Thymus (tissue), 11 donors: ENCODE measurements at regions not wholly inside any gene's neighbourhood (a gene's known extent, or its start where the extent isn't known, plus 50 kb on each side); places are given as distances from the start of the nearest gene placed in this dataset.

Source experiments
- DNase-seq, 9 donors: peaks; one replicate each; pipeline ENCODE4 v3.0.0-alpha.2; 2013; ENCODE audit warnings: low spot score in 9 of 9, low read depth in 6 of 9, missing footprints in 1 of 9
- H3K27ac ChIP-seq, 2 donors: one replicate each; pipeline ENCODE4 v1.5.1; 2013; ENCODE audit warnings: control low read depth in 1 of 2, low read depth in 1 of 2, low read length in 1 of 2, mild to moderate bottlenecking in 1 of 2, moderate library complexity in 1 of 2
- H3K27me3 ChIP-seq, 2 donors: one replicate each; pipeline ENCODE4 v1.5.1; 2013; ENCODE audit warnings: low read length in 1 of 2; ENCODE audit not compliant: control insufficient read depth in 2 of 2, insufficient read depth in 1 of 2
- H3K36me3 ChIP-seq, 2 donors: one replicate each; pipeline ENCODE4 v1.5.1; 2013; ENCODE audit warnings: low read length in 1 of 2, mild to moderate bottlenecking in 1 of 2, moderate library complexity in 1 of 2; ENCODE audit not compliant: control insufficient read depth in 2 of 2, insufficient read depth in 2 of 2
- H3K4me1 ChIP-seq, 2 donors: one replicate each; pipeline ENCODE4 v1.5.1; 2013; ENCODE audit warnings: low read length in 2 of 2; ENCODE audit not compliant: control insufficient read depth in 2 of 2, insufficient read depth in 2 of 2
- H3K4me3 ChIP-seq, 2 donors: one replicate each; pipeline ENCODE4 v1.5.1; 2013; ENCODE audit warnings: low read length in 2 of 2, control low read depth in 1 of 2, mild to moderate bottlenecking in 1 of 2
- H3K9me3 ChIP-seq, 2 donors: one replicate each; pipeline ENCODE4 v1.5.1; 2013; ENCODE audit warnings: low read length in 1 of 2, mild to moderate bottlenecking in 1 of 2; ENCODE audit not compliant: control insufficient read depth in 2 of 2, insufficient read depth in 1 of 2
- WGBS: extraction: QIAGEN DNeasy Blood & Tissue Kit; methylation state at CpG from one replicate; pipeline ENCODE4 v1.1.7; 2013; 5-methylcytosine and 5-hydroxymethylcytosine counted together
- donor health status: healthy.

DNA sequence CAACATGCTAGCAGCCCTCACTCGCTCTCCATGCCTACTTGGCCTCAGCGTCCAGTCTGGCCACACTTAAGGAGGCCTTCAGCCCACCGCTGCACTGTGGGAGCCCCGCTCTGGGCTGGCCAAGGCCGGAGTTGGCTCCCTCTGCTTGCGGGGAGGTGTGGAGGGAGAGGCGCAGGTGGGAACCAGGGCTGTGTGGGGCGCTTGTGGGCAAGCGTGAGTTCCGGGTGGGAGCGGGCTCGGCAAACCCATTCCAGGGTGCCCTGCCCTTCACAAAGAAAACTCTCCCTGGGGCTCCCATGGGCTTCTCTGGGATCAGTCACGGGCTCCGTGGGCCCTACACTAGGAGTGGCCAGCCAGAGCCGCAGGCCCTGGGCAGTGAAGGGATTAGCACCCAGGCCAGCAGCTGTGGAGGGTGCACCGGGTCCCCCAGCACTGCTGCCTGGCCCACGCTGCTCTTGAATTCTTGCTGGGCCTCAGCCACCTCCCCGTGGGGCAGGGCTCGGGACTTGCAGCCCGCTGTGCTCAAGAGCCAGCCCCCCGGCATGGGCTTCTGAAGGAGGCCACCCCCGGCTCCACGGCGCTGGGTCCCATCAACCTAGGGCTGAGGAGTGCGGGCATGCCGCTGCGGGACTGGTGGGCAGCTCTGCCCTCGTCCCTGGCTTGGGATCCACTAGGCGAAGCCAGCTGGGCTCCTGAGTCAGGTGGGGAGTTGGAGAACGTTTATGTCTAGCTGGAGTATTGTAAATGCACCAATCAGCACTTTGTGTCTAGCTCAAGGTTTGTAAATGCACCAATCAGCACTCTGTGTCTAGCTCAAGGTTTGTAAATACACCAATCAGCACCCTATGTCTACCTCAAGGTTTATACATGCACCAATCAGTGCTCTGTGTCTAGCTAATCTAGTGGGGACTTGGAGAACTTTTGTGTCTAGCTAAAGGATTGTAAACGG is 273.6 kb upstream of the SULF2 start:
- Histone ChIP-seq H3K27me3 (no peaks in the 10 kb centered on the region), H3K36me3 (no peaks in the 10 kb centered on the region), H3K27ac (no peak overlapping the region), H3K4me1 (no peaks in the 10 kb centered on the region), H3K9me3 (peaks cover 0 to 8% of the 10 kb centered on the region in 2 donors), H3K4me3 (no peak overlapping the region)
- WGBS = 93% methylated on average over 31 of the region's 31 CpGs
- DNase-seq = no peak

- Histone ChIP-seq H3K27me3 (no peaks in the 10 kb centered on the region), H3K4me3 (no peak overlapping the region), H3K36me3 (no peaks in the 10 kb centered on the region), H3K4me1 (no peaks in the 10 kb centered on the region), H3K9me3 (peaks cover 0 to 8% of the 10 kb centered on the region in 2 donors), H3K27ac (no peak overlapping the region)
- DNase-seq = no peak
- 97% methylated on average over 1 of the region's 1 CpG for WGBS
Observed at GRCh38 chr20:48057739-48058138, 272.5 kb upstream of the SULF2 start.

DNA sequence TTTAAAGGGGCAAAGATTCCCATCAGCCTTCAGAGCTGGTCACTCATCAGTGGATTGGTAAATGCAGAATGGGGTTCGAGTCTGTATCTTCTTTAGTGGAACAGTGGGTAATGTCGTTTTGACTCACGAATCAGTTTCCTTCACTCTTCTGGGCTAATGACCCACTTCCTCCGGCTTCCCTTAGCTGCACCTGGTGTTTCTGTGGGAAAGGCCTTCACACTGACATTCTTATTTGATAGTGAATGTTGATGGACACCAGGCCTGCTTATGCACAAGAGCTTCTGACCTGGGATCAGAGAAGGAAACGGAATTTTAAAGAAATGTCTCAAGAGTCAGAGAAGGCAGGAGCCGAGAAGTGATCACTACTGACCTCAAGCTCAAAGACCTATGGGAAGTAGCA is 272.0 kb upstream of the SULF2 start:
- Histone ChIP-seq H3K9me3 (peaks cover 0 to 8% of the 10 kb centered on the region in 2 donors), H3K27me3 (no peaks in the 10 kb centered on the region), H3K27ac (no peak overlapping the region), H3K4me1 (peaks cover 0 to under 1% of the 10 kb centered on the region in 2 donors), H3K4me3 (no peak overlapping the region), H3K36me3 (no peaks in the 10 kb centered on the region)
- WGBS = 94% methylated on average over 6 of the region's 6 CpGs
- DNase-seq = no peak

- Histone ChIP-seq H3K36me3 (no peaks in the 10 kb centered on the region), H3K27ac (no peak overlapping the region), H3K27me3 (no peaks in the 10 kb centered on the region), H3K4me1 (peaks cover 0 to 3% of the 10 kb centered on the region in 2 donors), H3K4me3 (no peak overlapping the region), H3K9me3 (peaks cover 0 to 8% of the 10 kb centered on the region in 2 donors)
- 76% methylated on average over 2 of the region's 2 CpGs for WGBS
- no peak for DNase-seq
Observed at GRCh38 chr20:48056218-48056617, 270.9 kb upstream of the SULF2 start.

GRCh38 chr20:48054051-48054450 is 268.8 kb upstream of the SULF2 start:
- DNase-seq = no peak
- H3K27ac ChIP-seq = no peak overlapping the region
- 87% methylated on average over 7 of the region's 7 CpGs for WGBS
- H3K4me3 ChIP-seq = no peak overlapping the region
- peaks cover 0 to 7% of the 10 kb centered on the region in 2 donors for H3K9me3 ChIP-seq
- H3K27me3 ChIP-seq = no peaks in the 10 kb centered on the region
- H3K4me1 ChIP-seq = peaks cover 0 to 3% of the 10 kb centered on the region in 2 donors
- no peaks in the 10 kb centered on the region for H3K36me3 ChIP-seq

DNA sequence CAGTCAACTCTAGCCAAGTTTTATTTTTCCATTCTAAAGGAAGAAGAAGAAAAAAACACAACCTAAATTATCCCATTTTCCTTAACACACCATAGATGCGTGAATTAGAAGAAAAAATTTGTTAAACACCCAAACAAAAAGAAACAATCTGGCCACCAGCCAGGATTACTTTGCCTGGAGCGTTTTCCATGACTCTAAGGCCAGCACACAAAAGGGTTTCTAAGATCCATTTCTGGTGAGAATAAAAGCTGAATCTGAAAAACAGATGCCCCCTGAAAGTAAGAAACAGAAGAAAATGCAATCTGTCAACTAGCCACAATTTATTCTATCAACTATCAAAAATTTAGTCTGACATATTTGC is 267.2 kb upstream of the SULF2 start:
- Histone ChIP-seq H3K27ac (no peak overlapping the region), H3K36me3 (no peaks in the 10 kb centered on the region), H3K9me3 (no peaks in the 10 kb centered on the region), H3K4me1 (peaks cover 0 to 3% of the 10 kb centered on the region in 2 donors), H3K27me3 (no peaks in the 10 kb centered on the region), H3K4me3 (no peak overlapping the region)
- no peak for DNase-seq
- WGBS = 91% methylated on average over 2 of the region's 2 CpGs

- no peaks in the 10 kb centered on the region for H3K27me3 ChIP-seq
- peaks cover 0 to 3% of the 10 kb centered on the region in 2 donors for H3K4me1 ChIP-seq
- no peaks in the 10 kb centered on the region for H3K36me3 ChIP-seq
- H3K9me3 ChIP-seq = no peaks in the 10 kb centered on the region
- H3K4me3 ChIP-seq = no peak overlapping the region
- WGBS = 76% methylated on average over 3 of the region's 3 CpGs
- no peak for DNase-seq
- peak overlapping the region in 1 of 2 donors; percentile 2 for H3K27ac ChIP-seq
Observed at GRCh38 chr20:48051794-48052474, 266.7 kb upstream of the SULF2 start.

DNA sequence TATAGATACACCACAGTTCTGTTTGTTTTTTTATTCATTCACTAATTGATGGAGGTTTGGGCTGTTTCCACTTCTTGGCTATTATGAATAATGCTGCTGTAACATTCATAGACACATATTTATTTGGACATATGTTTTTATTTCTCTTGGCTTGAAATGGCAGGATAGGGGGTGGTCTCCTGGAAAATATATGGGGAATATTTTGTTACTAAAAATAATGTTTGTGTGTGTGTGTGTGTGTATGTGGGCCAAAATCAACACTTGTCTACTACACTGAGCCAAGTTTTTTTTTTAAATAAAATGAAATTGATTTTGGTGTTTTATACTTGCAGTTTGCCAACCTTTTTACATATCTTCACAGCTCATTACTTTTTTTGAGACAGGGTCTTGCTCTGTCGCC is 264.4 kb upstream of the SULF2 start:
- no peak overlapping the region for H3K4me3 ChIP-seq
- WGBS = 88% methylated on average over 1 of the region's 1 CpG
- no peaks in the 10 kb centered on the region for H3K9me3 ChIP-seq
- peaks cover 0 to 3% of the 10 kb centered on the region in 2 donors for H3K4me1 ChIP-seq
- DNase-seq = no peak
- no peak overlapping the region for H3K27ac ChIP-seq
- H3K36me3 ChIP-seq = no peaks in the 10 kb centered on the region
- H3K27me3 ChIP-seq = no peaks in the 10 kb centered on the region

DNA sequence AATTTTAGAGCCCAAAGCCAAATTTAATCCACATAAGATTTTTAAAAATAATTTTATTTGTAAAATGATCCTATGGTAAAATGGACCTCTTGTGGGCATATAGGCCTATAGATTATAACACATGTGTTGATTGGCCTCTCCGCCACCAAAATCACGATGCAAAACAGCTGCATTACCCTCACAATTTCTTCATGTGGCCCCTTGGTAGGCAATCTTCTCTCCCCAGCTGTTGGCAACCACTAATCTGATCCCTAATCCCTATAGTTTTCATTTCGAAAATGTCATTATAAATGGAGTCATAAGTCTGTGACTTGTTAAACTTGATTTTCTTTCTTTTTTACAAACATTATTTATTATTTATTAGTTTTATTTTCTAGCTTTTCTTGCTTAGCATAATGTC is 263.9 kb upstream of the SULF2 start:
- Histone ChIP-seq H3K27ac (no peak overlapping the region), H3K4me1 (peaks cover 0 to 3% of the 10 kb centered on the region in 2 donors), H3K4me3 (no peak overlapping the region), H3K36me3 (no peaks in the 10 kb centered on the region), H3K9me3 (no peaks in the 10 kb centered on the region), H3K27me3 (no peaks in the 10 kb centered on the region)
- WGBS = 98% methylated on average over 3 of the region's 3 CpGs
- no peak for DNase-seq
